ENCODE measurements at regions not wholly inside any gene's neighbourhood (a gene's known extent, or its start where the extent isn't known, plus 50 kb on each side); places are given as distances from the start of the nearest gene placed in this dataset.

DNA sequence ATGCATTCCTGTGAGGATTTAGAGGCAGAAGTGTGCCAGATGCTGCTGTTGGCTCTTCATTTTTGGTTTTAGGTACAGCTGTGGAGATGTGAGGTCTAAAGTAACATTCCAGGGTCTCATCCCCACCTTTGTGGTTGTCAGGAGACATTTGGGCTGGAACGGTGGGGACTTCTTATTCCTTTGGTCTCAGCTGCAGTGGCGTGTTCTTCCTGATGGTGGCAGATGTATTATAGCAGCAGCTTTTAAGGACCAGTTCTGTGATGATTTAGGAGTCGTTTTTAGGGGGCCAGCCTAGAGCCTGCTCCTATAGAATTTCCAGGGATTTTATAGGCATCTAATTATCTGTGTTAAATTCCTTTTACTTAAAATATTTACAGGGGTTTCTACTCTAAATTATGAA lies 221.0 kb upstream of the EOMES start:
- in situ Hi-C loops (cut with HindIII; ENCODE audit: low pct_unique_long_range_greater_than_20kb, low sequenced_read_pairs) (no loop called here), intact Hi-C loops (cut with micrococcal nuclease; ENCODE audit: unreplicated experiment) (no loop called here)
- ChIA-PET CTCF (interaction anchor here (0.6 kb wide), 1 partner anchor 9 kb away, joined by 4 read pairs; no protein-coding TSS in a partner anchor), POLR2A (no interaction called here)
- DNase-seq (ENCODE audit: low read depth, low spot score) (no peak), ATAC-seq (no peak)
- BruUV-seq (replicated peaks): no TSS peak
- H3K27me3 ChIP-seq (ENCODE audit: control insufficient read depth, insufficient read depth, low read length): no peaks in the 10 kb centered on the region; the same call in 1 of the 2 replicates
- no peak overlapping the region for H3K4me3 ChIP-seq (ENCODE audit: low read depth in 2 of 2, low read length in 2 of 2)
- no peak overlapping the region for H3K27ac ChIP-seq (ENCODE audit: low read length)
- no peaks in the 10 kb centered on the region for H3K36me3 ChIP-seq (ENCODE audit: control insufficient read depth, insufficient read depth, low read length)
- TF ChIP-seq, protein P1, sequence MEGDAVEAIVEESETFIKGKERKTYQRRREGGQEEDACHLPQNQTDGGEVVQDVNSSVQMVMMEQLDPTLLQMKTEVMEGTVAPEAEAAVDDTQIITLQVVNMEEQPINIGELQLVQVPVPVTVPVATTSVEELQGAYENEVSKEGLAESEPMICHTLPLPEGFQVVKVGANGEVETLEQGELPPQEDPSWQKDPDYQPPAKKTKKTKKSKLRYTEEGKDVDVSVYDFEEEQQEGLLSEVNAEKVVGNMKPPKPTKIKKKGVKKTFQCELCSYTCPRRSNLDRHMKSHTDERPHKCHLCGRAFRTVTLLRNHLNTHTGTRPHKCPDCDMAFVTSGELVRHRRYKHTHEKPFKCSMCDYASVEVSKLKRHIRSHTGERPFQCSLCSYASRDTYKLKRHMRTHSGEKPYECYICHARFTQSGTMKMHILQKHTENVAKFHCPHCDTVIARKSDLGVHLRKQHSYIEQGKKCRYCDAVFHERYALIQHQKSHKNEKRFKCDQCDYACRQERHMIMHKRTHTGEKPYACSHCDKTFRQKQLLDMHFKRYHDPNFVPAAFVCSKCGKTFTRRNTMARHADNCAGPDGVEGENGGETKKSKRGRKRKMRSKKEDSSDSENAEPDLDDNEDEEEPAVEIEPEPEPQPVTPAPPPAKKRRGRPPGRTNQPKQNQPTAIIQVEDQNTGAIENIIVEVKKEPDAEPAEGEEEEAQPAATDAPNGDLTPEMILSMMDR (IDR thresholded peaks at IDR 0.05): peak; percentile 56
- no peak for TF ChIP-seq POLR2AphosphoS5 (IDR thresholded peaks at IDR 0.05; ENCODE audit: low read depth, low read length)
- no peaks in the 10 kb centered on the region for H3K9me3 ChIP-seq (ENCODE audit: control insufficient read depth, insufficient read depth, low read depth, low read length)
- H3K4me1 ChIP-seq (ENCODE audit: control insufficient read depth, insufficient read depth, low read length): no peaks in the 10 kb centered on the region

DNA sequence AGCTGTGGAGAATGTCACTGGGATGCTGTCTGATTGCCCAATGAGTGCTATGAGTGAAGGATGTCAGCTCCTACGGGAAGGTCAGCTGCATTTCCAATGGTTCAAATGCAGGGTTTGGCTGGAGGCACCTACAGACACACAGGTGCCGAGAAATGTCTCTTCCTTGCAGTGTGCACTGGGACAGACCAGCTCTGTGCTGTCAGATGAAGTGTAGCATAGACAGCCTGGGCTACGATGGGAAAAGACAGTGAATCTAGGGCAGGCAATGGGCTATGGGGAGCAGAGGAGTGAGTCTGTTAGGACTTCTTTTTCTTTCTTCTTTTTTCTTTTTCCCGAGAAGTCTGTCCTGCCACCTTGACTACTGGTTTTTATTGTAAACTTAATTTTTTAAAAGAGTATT lies 223.1 kb upstream of the EOMES start:
- no TSS peak for BruUV-seq (replicated peaks)
- CTCF ChIA-PET: no interaction called here
- no peaks in the 10 kb centered on the region for H3K9me3 ChIP-seq (ENCODE audit: control insufficient read depth, insufficient read depth, low read depth, low read length)
- H3K27ac ChIP-seq (ENCODE audit: low read length): no peak overlapping the region
- DNase-seq (ENCODE audit: low read depth, low spot score): no peak
- no peaks in the 10 kb centered on the region for H3K4me1 ChIP-seq (ENCODE audit: control insufficient read depth, insufficient read depth, low read length)
- TF ChIP-seq REST (IDR thresholded peaks at IDR 0.05; ENCODE audit: insufficient read depth in 1 of 2, low read depth in 2 of 2, low read length in 1 of 2): no peak
- TF ChIP-seq SIN3A (IDR thresholded peaks at IDR 0.05; ENCODE audit: borderline replicate concordance, insufficient read depth, low read depth, low read length): no peak
- TF ChIP-seq POLR2AphosphoS5 (IDR thresholded peaks at IDR 0.05; ENCODE audit: low read depth, low read length): no peak
- TF ChIP-seq TCF7L2 (IDR thresholded peaks at IDR 0.05; ENCODE audit: low read depth, low read length): no peak
- TF ChIP-seq, protein P1 (IDR thresholded peaks at IDR 0.05): no peak
- ATAC-seq: no peak
- POLR2A ChIA-PET: no interaction called here
- no peak overlapping the region for H3K4me3 ChIP-seq (ENCODE audit: low read depth in 2 of 2, low read length in 2 of 2)
- intact Hi-C loops (cut with micrococcal nuclease; ENCODE audit: unreplicated experiment): no loop called here
- in situ Hi-C loops (cut with HindIII; ENCODE audit: low pct_unique_long_range_greater_than_20kb, low sequenced_read_pairs): no loop called here
- H3K27me3 ChIP-seq (ENCODE audit: control insufficient read depth, insufficient read depth, low read length): no peaks in the 10 kb centered on the region
- H3K36me3 ChIP-seq (ENCODE audit: control insufficient read depth, insufficient read depth, low read length): no peaks in the 10 kb centered on the region

DNA sequence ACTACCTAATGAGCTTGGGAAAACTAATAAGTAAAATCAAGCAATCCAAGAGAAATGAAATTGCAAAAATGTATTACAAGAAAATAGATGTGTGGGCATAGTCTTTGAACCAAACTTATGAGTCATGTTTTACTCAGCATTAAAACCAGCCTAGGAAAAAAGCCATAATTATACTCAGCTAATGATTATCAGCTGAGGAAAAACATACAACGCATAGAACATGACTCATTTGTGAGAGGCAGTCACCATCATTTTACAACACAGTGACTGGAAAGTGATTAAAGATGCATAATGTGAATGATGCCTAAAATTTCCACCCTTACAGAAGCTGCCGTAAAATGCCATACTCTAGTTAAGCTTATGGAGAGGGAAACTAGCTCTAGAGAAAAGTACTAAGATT lies 238.0 kb upstream of the EOMES start:
- Histone ChIP-seq H3K9me3 (ENCODE audit: control insufficient read depth, insufficient read depth, low read depth, low read length) (no peaks in the 10 kb centered on the region), H3K4me1 (ENCODE audit: control insufficient read depth, insufficient read depth, low read length) (no peaks in the 10 kb centered on the region), H3K4me3 (ENCODE audit: low read depth in 2 of 2, low read length in 2 of 2) (no peak overlapping the region), H3K27me3 (ENCODE audit: control insufficient read depth, insufficient read depth, low read length) (no peaks in the 10 kb centered on the region), H3K36me3 (ENCODE audit: control insufficient read depth, insufficient read depth, low read length) (no peaks in the 10 kb centered on the region), H3K27ac (ENCODE audit: low read length) (no peak overlapping the region)
- intact Hi-C loops (cut with micrococcal nuclease; ENCODE audit: unreplicated experiment) (no loop called here), in situ Hi-C loops (cut with HindIII; ENCODE audit: low pct_unique_long_range_greater_than_20kb, low sequenced_read_pairs) (no loop called here)
- TF ChIP-seq POLR2AphosphoS5 (IDR thresholded peaks at IDR 0.05; ENCODE audit: low read depth, low read length) (no peak), TCF7L2 (IDR thresholded peaks at IDR 0.05; ENCODE audit: low read depth, low read length) (no peak), SIN3A (IDR thresholded peaks at IDR 0.05; ENCODE audit: borderline replicate concordance, insufficient read depth, low read depth, low read length) (no peak)
- TF ChIP-seq, protein P1 (IDR thresholded peaks at IDR 0.05): no peak
- POLR2A ChIA-PET: no interaction called here
- DNase-seq (ENCODE audit: low read depth, low spot score): peak; percentile 22
- CTCF ChIA-PET: no interaction called here
- ATAC-seq: no peak
- BruUV-seq (replicated peaks): no TSS peak
